Liver (tissue), 8 donors: ENCODE measurements at regions not wholly inside any gene's neighbourhood (a gene's known extent, or its start where the extent isn't known, plus 50 kb on each side); places are given as distances from the start of the nearest gene placed in this dataset.

ENCODE experiments used
- DNase-seq: peaks from one replicate; pipeline ENCODE4 v3.0.0-alpha.2; 2017; ENCODE audit warnings: low spot score
- H3K27ac ChIP-seq, 2 donors: one replicate each; pipeline ENCODE4 v1.7.0; 2013; ENCODE audit warnings: inconsistent platforms in 2 of 2, low read length in 2 of 2, control low read depth in 1 of 2, low read depth in 1 of 2, mild to moderate bottlenecking in 1 of 2
- H3K27me3 ChIP-seq, 4 donors: one replicate each; pipeline versions ENCODE4 v1.6.1 to v1.7.0; 2013; ENCODE audit warnings: low read length in 3 of 4, inconsistent platforms in 1 of 4, mild to moderate bottlenecking in 1 of 4, moderate library complexity in 1 of 4; ENCODE audit not compliant: control insufficient read depth in 4 of 4, insufficient read depth in 4 of 4
- H3K36me3 ChIP-seq, 4 donors: one replicate each; pipeline versions ENCODE4 v1.6.1 to v1.7.0; 2013; ENCODE audit warnings: low read length in 3 of 4, mild to moderate bottlenecking in 3 of 4, low read depth in 1 of 4, moderate library complexity in 1 of 4; ENCODE audit not compliant: control insufficient read depth in 4 of 4, insufficient read depth in 3 of 4
- H3K4me1 ChIP-seq, 4 donors: one replicate each; pipeline versions ENCODE4 v1.6.1 to v1.7.0; 2013; ENCODE audit warnings: low read length in 3 of 4, mild to moderate bottlenecking in 3 of 4, moderate library complexity in 1 of 4; ENCODE audit not compliant: control insufficient read depth in 4 of 4, insufficient read depth in 4 of 4
- H3K4me3 ChIP-seq, 3 donors: one replicate each; pipeline versions ENCODE4 v1.6.1 to v1.7.0; 2013; ENCODE audit warnings: low read length in 3 of 3, control low read depth in 1 of 3, low read depth in 1 of 3, mild to moderate bottlenecking in 1 of 3
- H3K9ac ChIP-seq, 2 donors: one replicate each; pipeline ENCODE4 v1.7.0; 2013; ENCODE audit warnings: low read length in 2 of 2, mild to moderate bottlenecking in 2 of 2, moderate library complexity in 2 of 2, control low read depth in 1 of 2, low read depth in 1 of 2
- H3K9me3 ChIP-seq, 4 donors: one replicate each; pipeline versions ENCODE4 v1.6.1 to v1.7.0; 2013; ENCODE audit warnings: low read length in 3 of 4; ENCODE audit not compliant: control insufficient read depth in 4 of 4
- CTCF ChIP-seq: fragments of 150-350 bp; IDR thresholded peaks from 2 replicates; pipeline ENCODE4 v1.5.1; 2017; ENCODE audit warnings: improper control_type of control experiment, low read depth, low read length; ENCODE audit not compliant: missing input control
- FOXA1 ChIP-seq: IDR thresholded peaks from 2 replicates; pipeline ENCODE4 v1.6.1; 2016; ENCODE audit warnings: antibody characterized with exemption
- FOXA2 ChIP-seq: IDR thresholded peaks from 2 replicates; pipeline ENCODE4 v1.6.1; 2016; ENCODE audit warnings: antibody characterized with exemption
- HNF4A ChIP-seq, 2 donors: conservative IDR thresholded peaks; 2 replicates each; pipeline ENCODE4 v1.6.1; 2016; ENCODE audit warnings: antibody characterized with exemption in 2 of 2, mild to moderate bottlenecking in 2 of 2
- HNF4G ChIP-seq: IDR thresholded peaks from 2 replicates; pipeline ENCODE4 v1.6.1; 2016; ENCODE audit warnings: antibody characterized with exemption
- JUND ChIP-seq, 2 donors: IDR thresholded peaks; 2 replicates each; pipeline ENCODE4 v1.6.1; 2016; ENCODE audit warnings: antibody characterized with exemption in 2 of 2
- NR2F2 ChIP-seq: IDR thresholded peaks from 2 replicates; pipeline ENCODE4 v1.6.1; 2016; ENCODE audit warnings: antibody characterized with exemption
- RAD21 ChIP-seq, 2 donors: IDR thresholded peaks; 2 replicates each; pipeline ENCODE4 v1.6.1; 2016; ENCODE audit warnings: antibody characterized with exemption in 2 of 2, mild to moderate bottlenecking in 2 of 2
- REST ChIP-seq: IDR thresholded peaks from 2 replicates; pipeline ENCODE4 v1.6.1; 2016; ENCODE audit warnings: antibody characterized with exemption, mild to moderate bottlenecking
- RXRA ChIP-seq, 2 donors: IDR thresholded peaks; 2 replicates each; pipeline ENCODE4 v1.6.1; 2017 to 2018; ENCODE audit warnings: antibody characterized with exemption in 2 of 2, mild to moderate bottlenecking in 1 of 2
- SP1 ChIP-seq: IDR thresholded peaks from 2 replicates; pipeline ENCODE4 v1.6.1; 2018; ENCODE audit warnings: antibody characterized with exemption, mild to moderate bottlenecking
- TAF1 ChIP-seq: conservative IDR thresholded peaks from 2 replicates; pipeline ENCODE4 v1.6.1; 2016; ENCODE audit warnings: antibody characterized with exemption, mild to moderate bottlenecking
- YY1 ChIP-seq: IDR thresholded peaks from 2 replicates; pipeline ENCODE4 v1.6.1; 2016; ENCODE audit warnings: antibody characterized with exemption, mild to moderate bottlenecking
- ZBTB33 ChIP-seq: IDR thresholded peaks from 2 replicates; pipeline ENCODE4 v1.6.1; 2016; ENCODE audit warnings: antibody characterized with exemption
- WGBS: extraction: QIAGEN DNeasy Blood & Tissue Kit; methylation state at CpG from one replicate; pipeline ENCODE4 v1.1.7; 2013; 5-methylcytosine and 5-hydroxymethylcytosine counted together
- TF ChIP-seq, protein P1 (sequence below): IDR thresholded peaks from 2 replicates; pipeline ENCODE4 v1.6.1; 2016; ENCODE audit warnings: antibody characterized with exemption
- TF ChIP-seq, protein P2 (sequence below): IDR thresholded peaks from 2 replicates; pipeline ENCODE4 v1.6.1; 2016; ENCODE audit warnings: antibody characterized with exemption
- donor health status: healthy.
- donor health status: healthy.
- donor health status: healthy.
- donor health status: healthy.
- donor health status: healthy.

GRCh38 chr6:98272060-98272459, 562.3 kb upstream of the POU3F2 start:
- Histone ChIP-seq H3K36me3 (no peaks in the 10 kb centered on the region), H3K27ac (no peak overlapping the region), H3K27me3 (no peaks in the 10 kb centered on the region), H3K9ac (no peak overlapping the region), H3K4me3 (no peak overlapping the region), H3K9me3 (peaks cover 0 to 2% (median 0%) of the 10 kb centered on the region in 4 donors), H3K4me1 (no peaks in the 10 kb centered on the region)
- TF ChIP-seq SP1 = no peak
- no peak for TF ChIP-seq NR2F2
- TF ChIP-seq YY1 = no peak
- TF ChIP-seq RAD21 (IDR thresholded peaks at IDR 0.05) = no peak
- TF ChIP-seq CTCF = no peak
- no peak for TF ChIP-seq HNF4G
- no peak for TF ChIP-seq ZBTB33
- no peak for TF ChIP-seq JUND (IDR thresholded peaks at IDR 0.05)
- TF ChIP-seq, protein P1, sequence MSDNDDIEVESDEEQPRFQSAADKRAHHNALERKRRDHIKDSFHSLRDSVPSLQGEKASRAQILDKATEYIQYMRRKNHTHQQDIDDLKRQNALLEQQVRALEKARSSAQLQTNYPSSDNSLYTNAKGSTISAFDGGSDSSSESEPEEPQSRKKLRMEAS = no peak
- TF ChIP-seq, protein P2, sequence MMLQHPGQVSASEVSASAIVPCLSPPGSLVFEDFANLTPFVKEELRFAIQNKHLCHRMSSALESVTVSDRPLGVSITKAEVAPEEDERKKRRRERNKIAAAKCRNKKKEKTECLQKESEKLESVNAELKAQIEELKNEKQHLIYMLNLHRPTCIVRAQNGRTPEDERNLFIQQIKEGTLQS = no peak
- no peak for TF ChIP-seq FOXA2
- no peak for DNase-seq
- WGBS = 79% methylated on average over 8 of the region's 8 CpGs

- WGBS = 50% methylated on average over 2 of the region's 2 CpGs
- H3K9me3 ChIP-seq = peaks cover 0 to 3% (median 0%) of the 10 kb centered on the region in 4 donors
- no peak for TF ChIP-seq CTCF
- no peak for TF ChIP-seq RXRA (IDR thresholded peaks at IDR 0.05)
- no peak for TF ChIP-seq FOXA1
- TF ChIP-seq, protein P1 = no peak
- no peak for TF ChIP-seq TAF1
- no peak for TF ChIP-seq HNF4A (conservative IDR thresholded peaks at IDR 0.05)
- no peak for TF ChIP-seq ZBTB33
- TF ChIP-seq REST = no peak
- TF ChIP-seq JUND (IDR thresholded peaks at IDR 0.05) = no peak
- no peaks in the 10 kb centered on the region for H3K36me3 ChIP-seq
- no peak overlapping the region for H3K27ac ChIP-seq
- H3K27me3 ChIP-seq = no peaks in the 10 kb centered on the region
- DNase-seq = no peak
- H3K4me3 ChIP-seq = no peak overlapping the region
- H3K9ac ChIP-seq = no peak overlapping the region
- H3K4me1 ChIP-seq = no peaks in the 10 kb centered on the region
Measured at GRCh38 chr6:98274691-98275090, 559.7 kb upstream of the POU3F2 start.
